ENCODE measurements at regions not wholly inside any gene's neighbourhood (a gene's known extent, or its start where the extent isn't known, plus 50 kb on each side); places are given as distances from the start of the nearest gene placed in this dataset.
"Not testable (repeated sequence)": the region's sequence is repeated elsewhere in the genome, so short reads cannot be mapped to it uniquely, and the experiment has no call there.

GRCh38 chr6:140538926-140539325 is 1164.5 kb upstream of the CITED2 start:
- DNase-seq (ENCODE audit: low read depth in 2 of 2): no peak

GRCh38 chr6:140537834-140538705 is 1163.6 kb upstream of the CITED2 start:
- DNase-seq (ENCODE audit: low read depth in 2 of 2): no peak

DNA sequence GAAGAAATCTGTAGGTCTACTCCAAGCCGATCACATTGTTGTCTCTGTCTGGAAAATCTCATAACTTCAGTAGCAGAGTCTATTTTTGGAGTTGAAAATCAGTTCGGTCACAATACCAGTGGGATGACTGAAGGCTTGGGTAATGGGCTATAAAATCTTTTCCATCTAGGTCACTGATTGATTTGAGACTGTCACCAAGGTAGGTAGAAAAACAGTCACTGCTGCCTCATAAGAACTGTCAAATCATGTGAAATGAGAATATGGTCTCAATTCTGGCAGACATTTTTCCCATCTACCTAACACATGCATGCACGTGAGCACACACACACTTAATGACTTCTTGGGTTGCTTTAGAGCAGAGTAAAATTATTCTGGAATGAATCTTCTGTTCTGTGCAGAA is 1162.8 kb upstream of the CITED2 start:
- DNase-seq (ENCODE audit: low read depth in 2 of 2): no peak

- DNase-seq (ENCODE audit: low read depth in 2 of 2): no peak
These were observed 1161.1 kb upstream of the CITED2 start for GRCh38 chr6:140535511-140535910.

DNA sequence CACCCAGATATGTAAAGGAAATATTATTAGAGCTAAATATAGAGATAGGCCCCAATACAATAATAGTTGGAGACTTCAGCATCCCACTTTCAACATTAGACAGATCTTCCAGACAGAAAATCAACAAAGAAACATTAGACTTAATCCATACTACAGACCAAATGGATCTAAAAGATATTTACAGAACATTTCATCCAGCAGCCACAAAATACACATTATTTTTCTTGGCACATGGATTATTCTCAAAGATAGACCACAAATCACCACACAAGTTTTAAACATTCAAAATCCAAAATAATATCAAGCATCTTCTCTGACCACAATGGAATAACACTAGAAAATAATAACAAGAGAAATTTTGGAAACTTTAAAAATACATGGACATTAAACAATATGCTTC is 1159.1 kb upstream of the CITED2 start:
- DNase-seq (ENCODE audit: low read depth in 2 of 2): no peak

DNA sequence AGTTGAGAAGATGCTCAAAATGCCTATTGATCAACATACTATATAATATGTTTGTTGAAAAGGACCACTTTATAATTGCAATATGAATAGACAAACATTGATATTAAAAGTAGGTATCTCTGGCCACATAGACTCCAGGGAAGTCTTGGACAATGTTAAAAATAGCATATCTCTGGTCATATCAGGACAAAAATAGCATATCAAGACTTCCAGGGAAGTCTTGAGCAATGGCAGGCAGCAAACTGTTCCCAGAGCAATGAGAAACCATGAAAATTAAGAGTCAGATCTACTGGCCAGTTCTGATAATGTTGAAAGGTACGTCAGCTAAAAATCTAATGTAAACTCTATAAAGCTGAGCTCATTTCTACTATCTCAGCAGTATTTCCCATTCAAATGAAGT is 1130.3 kb upstream of the CITED2 start:
- no peak for DNase-seq (ENCODE audit: low read depth in 2 of 2)

GRCh38 chr6:140500849-140501248 is 1126.4 kb upstream of the CITED2 start:
- DNase-seq (ENCODE audit: low read depth in 2 of 2): no peak

- no peak for DNase-seq (ENCODE audit: low read depth in 2 of 2)
These were observed 1125.2 kb upstream of the CITED2 start for GRCh38 chr6:140499607-140500006.

DNA sequence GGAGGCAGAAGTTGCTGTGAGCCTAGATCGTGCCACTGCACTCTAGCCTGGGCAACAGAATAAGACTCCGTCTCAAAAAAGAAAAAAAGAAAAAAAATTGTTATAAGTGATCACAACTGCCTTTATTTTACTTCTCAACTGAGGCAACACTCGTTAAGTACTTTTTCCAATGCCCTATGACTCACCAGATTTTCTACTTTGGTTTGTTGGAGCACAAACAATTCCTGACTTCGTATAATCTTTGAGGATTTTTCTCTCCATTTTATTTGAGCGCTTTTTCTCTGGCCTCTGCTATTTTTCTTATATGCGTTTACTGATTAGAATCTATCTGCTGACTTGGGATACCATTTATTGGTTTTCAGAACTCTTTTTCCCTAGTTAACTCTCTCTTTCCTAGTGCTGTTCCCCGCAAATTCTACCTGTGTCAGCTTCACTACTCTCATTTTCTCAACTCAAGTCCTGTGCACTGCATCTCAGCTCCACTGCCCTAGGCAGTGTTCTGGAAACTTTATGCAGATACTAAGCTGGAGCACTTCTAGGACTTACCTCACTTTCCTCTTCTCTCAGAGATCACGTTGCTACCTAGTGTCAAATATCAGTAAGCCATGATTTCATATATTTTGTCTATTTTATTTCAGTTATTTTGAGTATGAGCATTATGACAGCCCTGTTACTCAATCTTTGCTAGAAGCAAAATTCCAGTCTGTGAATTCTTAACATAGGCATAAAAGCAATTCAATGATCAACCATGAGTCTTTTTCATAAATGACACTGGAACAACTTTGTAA is 1120.1 kb upstream of the CITED2 start:
- DNase-seq (ENCODE audit: low read depth in 2 of 2): no peak

DNA sequence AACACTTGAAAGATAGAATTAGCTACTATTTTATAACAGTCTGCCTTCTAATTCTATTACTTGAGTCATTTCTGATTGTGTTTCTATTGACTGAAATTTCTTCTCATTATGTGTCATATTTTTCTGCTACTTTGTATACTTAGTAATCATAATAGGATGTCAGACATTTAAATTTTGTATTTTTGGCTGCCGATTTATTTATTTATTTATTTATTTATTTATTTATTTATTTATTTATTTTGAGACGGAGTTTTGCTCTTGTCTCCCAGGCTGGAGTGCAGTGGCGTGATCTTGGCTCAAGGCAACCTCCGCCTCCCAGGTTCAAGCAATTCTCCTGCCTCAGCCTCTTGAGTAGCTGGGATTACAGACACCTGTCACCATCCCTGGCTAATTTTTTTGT is 1119.0 kb upstream of the CITED2 start:
- DNase-seq (ENCODE audit: low read depth in 2 of 2): not testable (repeated sequence)

GRCh38 chr6:140490081-140490480 is 1115.6 kb upstream of the CITED2 start:
- no peak for DNase-seq (ENCODE audit: low read depth in 2 of 2)

DNA sequence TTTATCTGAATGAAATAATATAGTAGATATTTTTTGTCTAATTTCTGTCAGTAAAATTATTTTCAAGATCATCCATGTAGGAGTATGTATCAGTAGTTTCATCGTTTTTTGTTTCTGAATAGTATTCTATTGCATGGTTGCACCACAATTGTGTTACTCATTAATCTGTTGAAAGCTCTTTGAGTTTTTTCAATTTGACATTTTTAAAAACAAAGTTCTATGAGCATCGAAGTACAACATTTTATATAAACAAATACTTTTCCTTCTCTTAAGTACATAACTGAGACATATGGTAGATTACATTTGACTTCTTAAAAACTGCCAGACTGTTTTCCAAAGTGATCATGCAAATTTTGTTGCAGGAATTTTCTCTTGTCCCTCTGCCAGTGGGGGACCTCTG is 1113.1 kb upstream of the CITED2 start:
- no peak for DNase-seq (ENCODE audit: low read depth in 2 of 2)

- no peak for DNase-seq (ENCODE audit: low read depth in 2 of 2)
These were observed 1112.3 kb upstream of the CITED2 start for GRCh38 chr6:140486450-140487361.

DNA sequence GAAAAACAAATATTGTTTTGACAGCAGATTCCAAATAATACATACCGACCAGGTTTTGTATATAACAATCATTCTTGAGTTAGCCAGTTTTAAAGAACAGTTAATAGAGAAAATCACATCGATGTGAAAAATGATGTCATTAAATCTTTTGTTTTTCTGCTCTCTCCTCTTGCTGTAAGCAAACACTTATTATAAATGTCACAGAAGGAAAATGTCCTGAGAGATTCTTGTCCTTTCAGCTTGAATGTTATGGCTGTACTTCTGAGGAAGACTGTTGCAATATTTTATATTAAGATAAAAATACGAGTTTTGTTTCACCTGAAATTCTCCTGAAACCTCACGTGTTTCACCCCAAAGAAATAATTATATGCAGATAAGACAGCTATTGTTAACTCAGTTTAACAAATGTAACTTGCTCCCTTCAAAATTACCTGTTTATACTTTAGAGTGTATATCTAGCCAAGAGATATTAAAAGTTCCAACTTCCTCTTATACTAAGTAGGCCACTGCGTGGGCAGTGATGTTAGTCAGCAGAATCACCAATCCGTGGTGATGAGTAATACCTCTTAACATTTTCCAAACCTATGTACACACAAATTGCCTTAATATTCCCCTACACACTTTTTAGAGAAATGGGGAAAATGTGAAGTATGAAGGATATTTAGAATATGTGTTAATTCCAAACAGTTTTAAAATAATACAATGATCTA is 1111.4 kb upstream of the CITED2 start:
- DNase-seq (ENCODE audit: low read depth in 2 of 2): no peak

DNA sequence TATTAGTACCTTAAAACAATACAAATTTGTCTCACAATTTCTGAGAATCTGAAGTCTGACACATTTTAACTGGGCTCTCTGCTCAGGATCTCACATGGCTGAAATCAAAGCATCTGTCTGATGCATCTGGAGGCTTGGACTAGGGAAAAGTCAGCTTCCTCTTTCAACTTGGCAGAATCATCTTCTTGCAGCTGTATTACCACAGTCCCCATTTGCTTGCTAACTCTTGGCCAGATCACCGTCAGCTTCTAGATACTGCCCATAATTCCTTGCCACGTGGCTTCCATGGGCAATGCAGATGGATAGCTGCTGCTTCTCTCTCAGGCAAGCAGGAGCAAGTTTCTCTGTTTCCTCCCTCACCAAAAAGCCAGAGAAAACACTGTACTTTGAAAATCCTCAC is 1106.4 kb upstream of the CITED2 start:
- DNase-seq (ENCODE audit: low read depth in 2 of 2): no peak

- DNase-seq (ENCODE audit: low read depth in 2 of 2): no peak
These were observed 1104.2 kb upstream of the CITED2 start for GRCh38 chr6:140478631-140479030.

DNA sequence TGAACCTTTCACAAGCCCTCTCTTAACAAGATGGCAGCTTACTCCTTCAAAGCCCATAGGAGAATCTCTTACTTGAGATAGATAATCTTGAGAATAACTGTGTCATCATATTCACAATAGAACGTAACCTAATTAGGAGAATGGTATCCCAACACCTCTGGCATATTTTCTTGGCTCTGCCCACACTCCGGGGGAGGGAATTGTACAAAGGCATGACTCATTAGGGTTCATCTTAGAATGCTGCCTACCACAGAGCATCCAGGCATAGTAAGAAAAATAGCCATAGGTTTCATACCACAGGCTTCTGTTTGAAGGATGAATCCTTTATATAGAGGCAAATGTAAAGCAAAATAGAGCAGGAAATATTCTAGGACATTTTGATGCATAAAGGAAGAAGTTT is 1100.6 kb upstream of the CITED2 start:
- DNase-seq (ENCODE audit: low read depth in 2 of 2): no peak

GRCh38 chr6:140464720-140465119 is 1090.3 kb upstream of the CITED2 start:
- no peak for DNase-seq (ENCODE audit: low read depth in 2 of 2)

- no peak for DNase-seq (ENCODE audit: low read depth in 2 of 2)
These were observed 1088.9 kb upstream of the CITED2 start for GRCh38 chr6:140463312-140463710.

DNA sequence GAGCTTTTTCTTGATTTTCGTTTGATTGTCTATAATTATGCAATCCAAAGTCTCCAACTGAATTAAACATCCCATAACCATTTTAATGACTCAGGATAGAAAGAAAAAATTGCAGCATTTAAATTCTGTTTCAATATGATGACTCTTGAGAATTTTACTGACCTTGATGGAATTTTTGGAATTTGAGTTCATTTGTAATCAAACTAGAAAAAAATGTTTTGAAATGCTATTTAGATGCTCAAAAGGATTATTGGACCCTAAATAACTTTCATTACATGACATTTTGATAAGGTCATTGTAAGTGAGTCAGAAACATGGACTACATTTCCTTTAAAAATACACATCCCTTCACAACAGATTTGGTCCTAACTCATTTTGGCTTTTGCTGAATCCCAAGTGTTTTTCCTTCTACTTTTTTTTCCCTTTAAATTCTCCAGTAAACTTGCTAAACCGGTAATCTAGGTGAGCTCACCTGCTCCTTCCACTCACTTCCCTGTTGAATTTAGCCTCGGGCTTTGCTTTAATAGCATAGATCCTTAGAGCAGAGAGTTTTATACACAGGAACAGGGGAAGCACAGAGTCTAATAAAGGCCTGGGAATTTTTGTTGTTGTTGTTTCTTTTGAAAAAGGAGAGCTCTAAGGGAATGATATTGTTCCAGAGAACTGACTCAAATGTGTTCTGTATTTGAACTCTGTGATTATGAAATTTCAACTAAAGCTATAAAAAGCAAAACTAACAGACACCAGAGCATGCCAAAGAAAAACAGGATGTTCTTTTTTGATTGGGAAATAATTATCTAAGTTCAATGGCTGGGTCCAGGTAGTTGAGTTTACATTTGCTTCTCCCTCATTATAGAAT is 1088.2 kb upstream of the CITED2 start:
- DNase-seq (ENCODE audit: low read depth in 2 of 2): no peak
